ENCODE measurements at regions not wholly inside any gene's neighbourhood (a gene's known extent, or its start where the extent isn't known, plus 50 kb on each side); places are given as distances from the start of the nearest gene placed in this dataset.

DNA sequence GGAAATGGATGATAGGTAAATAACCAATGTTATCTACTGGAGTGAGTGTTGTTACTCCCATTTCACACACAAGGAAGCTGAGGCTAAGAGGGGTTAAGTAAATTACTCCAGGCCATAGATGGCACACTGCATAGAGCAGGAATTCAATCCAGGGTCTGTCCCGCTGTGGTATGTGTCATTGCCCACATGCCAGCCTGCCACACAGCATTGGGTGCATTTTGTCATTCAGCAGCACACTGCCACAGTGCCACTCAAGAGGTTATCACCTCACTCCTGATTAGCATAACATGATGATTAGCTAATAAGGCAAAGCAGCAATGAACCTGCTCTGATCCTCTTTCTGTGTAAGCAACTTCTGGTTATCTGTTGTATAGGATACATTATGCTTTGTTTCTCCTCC is 157.4 kb upstream of the CTNNB1 start:
- ChIA-PET POLR2A (ENCODE audit: low non-redundant PET) (no interaction called here), CTCF (no interaction called here)
- H3K27ac ChIP-seq: no peak overlapping the region
- no peak for TF ChIP-seq CTCF (conservative IDR thresholded peaks at IDR 0.05; ENCODE audit: low read depth)
- no peak for DNase-seq (ENCODE audit: low spot score)

DNA sequence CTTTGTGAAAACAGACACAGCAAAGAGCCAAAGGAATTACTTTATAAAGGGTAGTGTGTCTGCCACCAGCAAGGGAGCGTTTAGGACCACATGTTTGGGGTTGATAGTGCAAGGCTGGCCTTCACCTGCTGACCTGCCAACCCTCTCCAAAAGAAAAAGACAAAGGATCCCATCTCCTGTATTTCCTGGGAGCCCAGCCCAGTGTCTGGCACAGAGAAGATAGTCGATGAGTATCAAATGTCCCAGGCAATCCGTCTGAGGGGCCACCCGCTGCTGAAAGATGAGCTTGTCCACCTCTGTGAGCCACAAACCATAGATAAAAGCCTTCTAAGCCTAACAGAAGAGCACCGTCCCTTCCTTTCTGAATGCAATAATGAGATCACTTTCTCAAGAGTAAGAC is 154.8 kb upstream of the CTNNB1 start:
- ChIA-PET POLR2A (ENCODE audit: low non-redundant PET) (no interaction called here), CTCF (no interaction called here)
- no peak for TF ChIP-seq CTCF (conservative IDR thresholded peaks at IDR 0.05; ENCODE audit: low read depth)
- DNase-seq (ENCODE audit: low spot score): no peak
- H3K27ac ChIP-seq: no peak overlapping the region

DNA sequence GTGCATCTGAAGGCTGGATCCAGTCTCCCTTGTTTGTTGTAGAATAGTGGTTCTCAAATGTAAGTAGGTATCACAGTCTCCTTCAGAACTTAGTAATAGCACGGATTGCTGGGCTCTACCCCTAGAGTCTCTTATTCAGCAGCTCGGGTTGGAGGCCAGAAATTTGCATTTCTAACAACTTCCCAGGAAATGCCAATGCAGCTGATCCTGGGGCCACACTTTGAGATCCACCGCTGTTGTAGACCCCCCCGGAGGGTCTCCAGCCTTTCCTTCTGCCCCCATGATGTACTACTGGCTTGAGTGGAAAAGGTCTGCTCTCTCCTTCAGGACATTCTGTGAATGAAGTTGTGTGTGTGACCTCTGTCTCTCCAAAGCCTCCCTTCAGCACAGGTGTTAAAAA is 153.8 kb upstream of the CTNNB1 start:
- CTCF ChIA-PET: no interaction called here

GRCh38 chr3:41050144-41050543 is 149.2 kb upstream of the CTNNB1 start:
- POLR2A ChIA-PET (ENCODE audit: low non-redundant PET): no interaction called here

More for the DNA sequence above, 153.8 kb upstream of the CTNNB1 start:
- DNase-seq (ENCODE audit: low spot score): no peak
- no peak overlapping the region for H3K27ac ChIP-seq
- POLR2A ChIA-PET (ENCODE audit: low non-redundant PET): no interaction called here
- TF ChIP-seq CTCF (conservative IDR thresholded peaks at IDR 0.05; ENCODE audit: low read depth): no peak

GRCh38 chr3:41053220-41053619 is 146.1 kb upstream of the CTNNB1 start:
- H3K27ac ChIP-seq: no peak overlapping the region
- DNase-seq (ENCODE audit: low spot score): no peak
- ChIA-PET CTCF (interaction anchor here (0.6 kb wide), 1 partner anchor 158 kb away, joined by 3 read pairs; no protein-coding TSS in a partner anchor), POLR2A (ENCODE audit: low non-redundant PET) (no interaction called here)
- TF ChIP-seq CTCF (conservative IDR thresholded peaks at IDR 0.05; ENCODE audit: low read depth): no peak

More at GRCh38 chr3:41050144-41050543, 149.2 kb upstream of the CTNNB1 start:
- CTCF ChIA-PET: no interaction called here
- no peak for TF ChIP-seq CTCF (conservative IDR thresholded peaks at IDR 0.05; ENCODE audit: low read depth)
- no peak for DNase-seq (ENCODE audit: low spot score)
- no peak overlapping the region for H3K27ac ChIP-seq

GRCh38 chr3:41060106-41060505 is 139.2 kb upstream of the CTNNB1 start:
- no peak for DNase-seq (ENCODE audit: low spot score)
- no peak for TF ChIP-seq CTCF (conservative IDR thresholded peaks at IDR 0.05; ENCODE audit: low read depth)
- H3K27ac ChIP-seq: no peak overlapping the region
- ChIA-PET CTCF (no interaction called here), POLR2A (ENCODE audit: low non-redundant PET) (no interaction called here)

- CTCF ChIA-PET: no interaction called here
- TF ChIP-seq CTCF (conservative IDR thresholded peaks at IDR 0.05; ENCODE audit: low read depth): no peak
- POLR2A ChIA-PET (ENCODE audit: low non-redundant PET): no interaction called here
- H3K27ac ChIP-seq: no peak overlapping the region
- DNase-seq (ENCODE audit: low spot score): no peak
Measured at GRCh38 chr3:41064070-41064469, 135.2 kb upstream of the CTNNB1 start.
